RWPE2 (cell line): ENCODE measurements at regions not wholly inside any gene's neighbourhood (a gene's known extent, or its start where the extent isn't known, plus 50 kb on each side); places are given as distances from the start of the nearest gene placed in this dataset.

Experiments used
- ATAC-seq: fragments of 200-7000 bp; cut with Tn5 transposase; 3 replicates; pipeline ENCODE4 v1.9.1; 2021; ENCODE audit warnings: low read depth
- DNase-seq: peaks from one replicate; pipeline ENCODE4 v3.0.0-alpha.2; 2020; ENCODE audit warnings: low spot score
- H3K27ac ChIP-seq: fragments of 450-650 bp; 2 replicates; pipeline ENCODE4 v1.5.1; 2017; ENCODE audit warnings: mild to moderate bottlenecking; ENCODE audit not compliant: poor library complexity, severe bottlenecking
- H3K27me3 ChIP-seq: fragments of 250-450 bp; sonication (Bioruptor Pico); 2 replicates; pipeline ENCODE4 v1.5.1; 2021; ENCODE audit warnings: mild to moderate bottlenecking, moderate library complexity; ENCODE audit not compliant: insufficient read depth, poor library complexity, severe bottlenecking
- H3K36me3 ChIP-seq: fragments of 250-450 bp; sonication (Bioruptor Pico); 2 replicates; pipeline ENCODE4 v1.5.1; 2020; ENCODE audit warnings: low read depth, mild to moderate bottlenecking, moderate library complexity
- H3K4me1 ChIP-seq: fragments of 250-450 bp; sonication (Bioruptor Pico); 2 replicates; pipeline ENCODE4 v1.5.1; 2021; ENCODE audit warnings: mild to moderate bottlenecking, moderate library complexity; ENCODE audit not compliant: insufficient read depth, poor library complexity, severe bottlenecking
- H3K4me3 ChIP-seq: fragments of 250-450 bp; sonication (Bioruptor Pico); 2 replicates; pipeline ENCODE4 v1.5.1; 2021; ENCODE audit warnings: mild to moderate bottlenecking, moderate library complexity; ENCODE audit not compliant: severe bottlenecking
- H3K9me3 ChIP-seq: fragments of 250-450 bp; sonication (Bioruptor Pico); 2 replicates; pipeline ENCODE4 v1.5.1; 2021; ENCODE audit warnings: mild to moderate bottlenecking, moderate library complexity; ENCODE audit not compliant: severe bottlenecking
- CTCF ChIP-seq: fragments of 450-650 bp; IDR thresholded peaks from one replicate; pipeline ENCODE4 v1.5.1; 2017; ENCODE audit warnings: mild to moderate bottlenecking, moderate library complexity; ENCODE audit not compliant: poor library complexity, severe bottlenecking

- DNase-seq: no peak
- Histone ChIP-seq H3K27me3 (no peaks in the 10 kb centered on the region), H3K4me1 (no peaks in the 10 kb centered on the region), H3K9me3 (no peaks in the 10 kb centered on the region), H3K4me3 (no peak overlapping the region), H3K27ac (no peak overlapping the region), H3K36me3 (no peaks in the 10 kb centered on the region)
- ATAC-seq: no peak
- no peak for TF ChIP-seq CTCF
Measured at GRCh38 chr13:54367639-54368271, 1339.1 kb downstream of the OLFM4 start.

DNA sequence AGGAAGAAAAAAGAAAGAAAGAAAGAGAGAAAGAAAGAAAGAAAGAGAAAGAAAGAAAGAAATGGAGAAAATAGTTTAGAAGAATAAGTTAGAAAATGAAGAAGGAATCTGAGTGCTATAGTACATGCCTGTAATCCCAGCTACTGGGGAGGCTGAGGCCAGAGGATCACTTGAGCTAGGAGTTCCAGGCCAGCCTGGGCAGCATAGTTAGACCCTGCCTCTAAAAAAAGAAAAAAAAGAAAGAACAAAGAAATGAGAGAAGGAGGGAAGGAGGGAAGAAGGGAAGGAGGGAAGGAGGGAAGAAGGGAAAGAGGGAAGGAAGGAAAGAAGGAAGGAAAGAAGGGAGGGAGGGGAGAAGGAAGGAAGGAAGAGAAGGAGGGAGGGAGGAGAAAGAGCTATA lies 1339.8 kb downstream of the OLFM4 start:
- H3K4me1 ChIP-seq: no peaks in the 10 kb centered on the region
- H3K27ac ChIP-seq: no peak overlapping the region
- ATAC-seq: no peak
- no peaks in the 10 kb centered on the region for H3K36me3 ChIP-seq
- DNase-seq: no peak
- H3K27me3 ChIP-seq: no peaks in the 10 kb centered on the region
- H3K9me3 ChIP-seq: no peaks in the 10 kb centered on the region
- no peak overlapping the region for H3K4me3 ChIP-seq
- no peak for TF ChIP-seq CTCF

DNA sequence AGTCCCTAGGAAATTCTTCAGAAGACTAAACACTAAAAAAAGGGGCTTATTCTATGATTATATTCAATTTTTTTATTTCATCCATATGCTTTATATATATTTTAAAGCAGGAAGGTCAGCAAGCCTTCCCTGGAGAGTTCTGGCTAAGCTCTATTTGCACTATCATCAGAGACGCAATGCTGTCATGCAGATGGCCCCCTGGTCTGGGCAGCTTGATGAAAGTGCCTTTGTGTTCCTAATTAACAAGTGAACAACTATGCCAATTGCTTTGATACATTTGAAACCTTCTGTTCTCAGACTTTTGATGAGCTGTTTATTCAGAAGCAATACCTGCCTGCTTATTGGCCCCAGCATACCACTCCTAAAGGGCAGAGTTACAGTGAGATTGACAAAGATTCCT lies 1344.6 kb downstream of the OLFM4 start:
- no peak overlapping the region for H3K27ac ChIP-seq
- H3K4me3 ChIP-seq: no peak overlapping the region
- H3K4me1 ChIP-seq: no peaks in the 10 kb centered on the region
- TF ChIP-seq CTCF: no peak
- ATAC-seq (no peak), DNase-seq (no peak)
- no peaks in the 10 kb centered on the region for H3K9me3 ChIP-seq
- H3K27me3 ChIP-seq: no peaks in the 10 kb centered on the region
- no peaks in the 10 kb centered on the region for H3K36me3 ChIP-seq

- H3K4me3 ChIP-seq: no peak overlapping the region
- TF ChIP-seq CTCF: no peak
- ATAC-seq (no peak), DNase-seq (no peak)
- no peaks in the 10 kb centered on the region for H3K27me3 ChIP-seq
- H3K9me3 ChIP-seq: no peaks in the 10 kb centered on the region
- H3K27ac ChIP-seq: no peak overlapping the region
- no peaks in the 10 kb centered on the region for H3K4me1 ChIP-seq
- H3K36me3 ChIP-seq: no peaks in the 10 kb centered on the region
Measured at GRCh38 chr13:54379461-54379860, 1350.8 kb downstream of the OLFM4 start.

- Histone ChIP-seq H3K9me3 (no peaks in the 10 kb centered on the region), H3K4me1 (no peaks in the 10 kb centered on the region), H3K36me3 (no peaks in the 10 kb centered on the region), H3K27ac (no peak overlapping the region), H3K4me3 (no peak overlapping the region), H3K27me3 (no peaks in the 10 kb centered on the region)
- no peak for TF ChIP-seq CTCF
- DNase-seq (no peak), ATAC-seq (no peak)
Measured at GRCh38 chr13:54383604-54384003, 1355.0 kb downstream of the OLFM4 start.
